AG04450 (cell line): ENCODE measurements at regions not wholly inside any gene's neighbourhood (a gene's known extent, or its start where the extent isn't known, plus 50 kb on each side); places are given as distances from the start of the nearest gene placed in this dataset.

Experiments used
- CTCF ChIA-PET: fragments of 300-600, 350-600 bp; formaldehyde crosslinking; extraction: SDS; loops from one replicate; lab custom pipeline; 2022; ENCODE audit warnings: antibody characterized with exemption, inconsistent platforms; lab: Charles Lee
- POLR2A ChIA-PET: fragments of 350-600 bp; formaldehyde crosslinking; extraction: SDS; loops from one replicate; lab custom pipeline; 2021; ENCODE audit warnings: antibody characterized with exemption, inconsistent platforms; lab: Yijun Ruan, JAX
- DNase-seq: peaks from one replicate; pipeline ENCODE4 v3.0.0-alpha.2; 2011; ENCODE audit warnings: low read depth, low spot score
- H3K27ac ChIP-seq: one replicate; pipeline ENCODE4 v1.5.1; 2012; ENCODE audit warnings: low read depth, low read length, control low read depth
- H3K27me3 ChIP-seq: one replicate; pipeline ENCODE4 v1.6.0; 2012; ENCODE audit warnings: low read length; ENCODE audit not compliant: control insufficient read depth, insufficient read depth
- H3K4me3 ChIP-seq: 2 replicates; pipeline ENCODE4 v1.5.1; 2011; ENCODE audit warnings: mild to moderate bottlenecking, low read depth, low read length, control low read depth
- H3K9me3 ChIP-seq: 2 replicates; pipeline ENCODE4 v1.5.1; 2012; ENCODE audit warnings: low read length; ENCODE audit not compliant: control insufficient read depth, insufficient read depth
- CTCF ChIP-seq: IDR thresholded peaks from 2 replicates; pipeline ENCODE4 v1.5.1; 2011; ENCODE audit warnings: low read depth, low read length, control low read depth, inconsistent platforms

GRCh38 chr2:12610314-12610713 lies 106.4 kb upstream of the TRIB2 start:
- CTCF ChIA-PET, result no interaction called here
- Histone ChIP-seq H3K4me3 (no peak overlapping the region), H3K27me3 (no peaks in the 10 kb centered on the region), H3K9me3 (no peaks in the 10 kb centered on the region), H3K27ac (no peak overlapping the region)
- DNase-seq, result no peak
- no peak for TF ChIP-seq CTCF
- POLR2A ChIA-PET, result no interaction called here

- no peaks in the 10 kb centered on the region for H3K27me3 ChIP-seq
- no peak overlapping the region for H3K4me3 ChIP-seq
- ChIA-PET CTCF (interaction anchor here (0.6 kb wide), 1 partner anchor 49 kb away, joined by 3 read pairs; no protein-coding TSS in a partner anchor), POLR2A (no interaction called here)
- H3K27ac ChIP-seq, result no peak overlapping the region
- no peaks in the 10 kb centered on the region for H3K9me3 ChIP-seq
- DNase-seq, result no peak
- no peak for TF ChIP-seq CTCF
These were observed 104.6 kb upstream of the TRIB2 start for GRCh38 chr2:12612168-12612567.

GRCh38 chr2:12612671-12613070 lies 104.1 kb upstream of the TRIB2 start:
- DNase-seq, result no peak
- H3K27ac ChIP-seq, result no peak overlapping the region
- ChIA-PET POLR2A (no interaction called here), CTCF (interaction anchor here (0.6 kb wide), 2 partner anchors 49 to 784 kb away, joined by 3 to 4 read pairs; no protein-coding TSS in a partner anchor)
- H3K27me3 ChIP-seq, result no peaks in the 10 kb centered on the region
- no peak for TF ChIP-seq CTCF
- no peaks in the 10 kb centered on the region for H3K9me3 ChIP-seq
- no peak overlapping the region for H3K4me3 ChIP-seq

GRCh38 chr2:12613137-12613835 lies 103.5 kb upstream of the TRIB2 start:
- ChIA-PET CTCF (interaction anchor here (0.6 kb wide), 1 partner anchor 784 kb away, joined by 4 read pairs; no protein-coding TSS in a partner anchor), POLR2A (interaction anchor here (0.6 kb wide), 1 partner anchor 19 kb away, joined by 3 read pairs; no protein-coding TSS in a partner anchor)
- TF ChIP-seq CTCF, result no peak
- no peaks in the 10 kb centered on the region for H3K9me3 ChIP-seq
- H3K27me3 ChIP-seq, result no peaks in the 10 kb centered on the region
- H3K4me3 ChIP-seq, result no peak overlapping the region
- H3K27ac ChIP-seq, result no peak overlapping the region
- no peak for DNase-seq

GRCh38 chr2:12615509-12615908 lies 101.2 kb upstream of the TRIB2 start:
- no peak for DNase-seq
- CTCF ChIA-PET, result no interaction called here
- POLR2A ChIA-PET, result no interaction called here
- Histone ChIP-seq H3K4me3 (no peak overlapping the region), H3K27me3 (no peaks in the 10 kb centered on the region), H3K27ac (no peak overlapping the region), H3K9me3 (no peaks in the 10 kb centered on the region)
- TF ChIP-seq CTCF, result no peak
